OCI-LY7 (cell line): ENCODE measurements at regions not wholly inside any gene's neighbourhood (a gene's known extent, or its start where the extent isn't known, plus 50 kb on each side); places are given as distances from the start of the nearest gene placed in this dataset.

ENCODE experiments used
- BruUV-seq: library from RNA; stranded (reverse); fragments of 400-500 nt; replicated peaks from 2 replicates; lab custom pipeline; 2021; lab: Mats Ljungman, UMichigan
- CTCF ChIA-PET: fragments of 300-600 bp; sonication (Branson Sonifier 250); formaldehyde crosslinking; loops from one replicate; lab custom pipeline; 2022; ENCODE audit warnings: antibody characterized with exemption; ENCODE audit not compliant: unreplicated experiment; lab: Charles Lee
- POLR2A ChIA-PET: fragments of 300-600 bp; sonication (Branson Sonifier 250); formaldehyde crosslinking; loops from one replicate; lab custom pipeline; 2022; ENCODE audit warnings: antibody characterized with exemption; lab: Charles Lee
- DNase-seq: peaks from one replicate; pipeline ENCODE4 v3.0.0-alpha.2; 2015; ENCODE audit warnings: low spot score
- H2AFZ ChIP-seq: fragments of 200-600 bp; sonication (generic), shearing (Covaris generic); 2 replicates; pipeline ENCODE4 v1.6.1; 2014; ENCODE audit warnings: mild to moderate bottlenecking, antibody characterized with exemption, low read length, moderate library complexity
- H3K27ac ChIP-seq: fragments of 200-600 bp; sonication (generic); 2 replicates; pipeline ENCODE4 v1.5.1; 2014; ENCODE audit warnings: mixed run types, low read depth, mild to moderate bottlenecking, moderate library complexity, low read length, inconsistent platforms; ENCODE audit not compliant: poor library complexity, severe bottlenecking
- H3K36me3 ChIP-seq: fragments of 200-600 bp; sonication (generic); 2 replicates; pipeline ENCODE4 v1.6.1; 2014; ENCODE audit warnings: mild to moderate bottlenecking, antibody characterized with exemption, low read length, moderate library complexity, mixed read lengths; ENCODE audit not compliant: insufficient read depth
- H3K4me1 ChIP-seq: fragments of 200-600 bp; sonication (generic); 2 replicates; pipeline ENCODE4 v1.5.1; 2014; ENCODE audit warnings: mild to moderate bottlenecking, low read length; ENCODE audit not compliant: insufficient read depth, poor library complexity, severe bottlenecking
- H3K4me2 ChIP-seq: fragments of 200-600 bp; sonication (generic); 2 replicates; pipeline ENCODE4 v1.6.1; 2014; ENCODE audit warnings: mild to moderate bottlenecking, low read length
- H3K4me3 ChIP-seq: fragments of 200-600 bp; sonication (generic); 2 replicates; pipeline ENCODE4 v1.5.1; 2014; ENCODE audit warnings: mild to moderate bottlenecking, low read depth, low read length; ENCODE audit not compliant: poor library complexity, severe bottlenecking
- H3K79me2 ChIP-seq: fragments of 200-600 bp; sonication (generic); 2 replicates; pipeline ENCODE4 v1.6.1; 2016; ENCODE audit warnings: low read depth, mild to moderate bottlenecking, low read length, moderate library complexity, mixed read lengths; ENCODE audit not compliant: insufficient read depth
- H3K9me2 ChIP-seq: fragments of 200-600 bp; sonication (generic); 2 replicates; pipeline ENCODE4 v1.6.1; 2016; ENCODE audit warnings: mild to moderate bottlenecking, low read length, mixed read lengths; ENCODE audit not compliant: insufficient read depth
- H3K9me3 ChIP-seq: fragments of 200-600 bp; sonication (generic); 2 replicates; pipeline ENCODE4 v1.6.1; 2014; ENCODE audit warnings: mild to moderate bottlenecking, mixed run types, low read length, mixed read lengths
- H4K20me1 ChIP-seq: fragments of 200-600 bp; sonication (generic); 2 replicates; pipeline ENCODE4 v1.6.1; 2014; ENCODE audit warnings: mild to moderate bottlenecking, antibody characterized with exemption, low read length, moderate library complexity, mixed read lengths; ENCODE audit not compliant: insufficient read depth
- CTCF ChIP-seq: fragments of 200-600 bp; sonication (generic); conservative IDR thresholded peaks from 2 replicates; pipeline ENCODE4 v1.5.1; 2014; ENCODE audit warnings: mild to moderate bottlenecking, antibody characterized with exemption, low read length, moderate library complexity, mixed read lengths
- EZH2phosphoT487 ChIP-seq: fragments of 200-600 bp; sonication (generic); IDR thresholded peaks from 2 replicates; pipeline ENCODE4 v1.6.1; 2018; ENCODE audit warnings: low read depth, borderline replicate concordance, mild to moderate bottlenecking, mixed run types, antibody characterized with exemption, low read length, moderate library complexity, mixed read lengths
- intact Hi-C: fragments of 100-400 bp; cut with micrococcal nuclease; formaldehyde crosslinking; loops from one replicate; pipeline ENCODE4 v1.10.0; 2022; ENCODE audit not compliant: unreplicated experiment

- BruUV-seq = no TSS peak
- H3K27ac ChIP-seq = no peak overlapping the region
- ChIA-PET POLR2A (interaction anchor here (0.7 kb wide), 1 partner anchor 1555 kb away, joined by 3 read pairs; no protein-coding TSS in a partner anchor), CTCF (no interaction called here)
- TF ChIP-seq EZH2phosphoT487 (no peak), CTCF (no peak)
- H4K20me1 ChIP-seq = no peaks in the 10 kb centered on the region
- H3K4me1 ChIP-seq = no peaks in the 10 kb centered on the region
- H2AFZ ChIP-seq = no peak overlapping the region
- no peak overlapping the region for H3K4me3 ChIP-seq
- no peak overlapping the region for H3K4me2 ChIP-seq
- H3K9me2 ChIP-seq = no peaks in the 10 kb centered on the region
- intact Hi-C loops = no loop called here
- H3K36me3 ChIP-seq = no peaks in the 10 kb centered on the region
- H3K79me2 ChIP-seq = no peaks in the 10 kb centered on the region
- no peak for DNase-seq
- 0 out of 2 replicates have a peak, but pooled peaks cover 4% of the 10 kb centered on the region for H3K9me3 ChIP-seq
Measured at GRCh38 chr2:82491591-82491990, 1967.5 kb downstream of the SUCLG1 start.

GRCh38 chr2:82487354-82487753 is 1971.7 kb downstream of the SUCLG1 start:
- Histone ChIP-seq H3K4me1 (no peaks in the 10 kb centered on the region), H3K79me2 (no peaks in the 10 kb centered on the region), H3K9me3 (0 out of 2 replicates have a peak, but pooled peaks cover 9% of the 10 kb centered on the region), H2AFZ (no peak overlapping the region), H3K4me2 (no peak overlapping the region), H3K27ac (no peak overlapping the region), H3K9me2 (no peaks in the 10 kb centered on the region), H3K4me3 (no peak overlapping the region), H3K36me3 (no peaks in the 10 kb centered on the region), H4K20me1 (no peaks in the 10 kb centered on the region)
- intact Hi-C loops = no loop called here
- BruUV-seq = no TSS peak
- ChIA-PET POLR2A (no interaction called here), CTCF (no interaction called here)
- DNase-seq = no peak
- no peak for TF ChIP-seq EZH2phosphoT487
- no peak for TF ChIP-seq CTCF

- H3K9me3 ChIP-seq = 0 out of 2 replicates have a peak, but pooled peaks cover 9% of the 10 kb centered on the region
- DNase-seq = no peak
- BruUV-seq = no TSS peak
- no peaks in the 10 kb centered on the region for H3K79me2 ChIP-seq
- H3K4me3 ChIP-seq = no peak overlapping the region
- no peaks in the 10 kb centered on the region for H3K4me1 ChIP-seq
- H3K36me3 ChIP-seq = no peaks in the 10 kb centered on the region
- H3K4me2 ChIP-seq = no peak overlapping the region
- ChIA-PET POLR2A (interaction anchor here (0.7 kb wide), 1 partner anchor 42 kb away, joined by 3 read pairs; no protein-coding TSS in a partner anchor), CTCF (no interaction called here)
- H2AFZ ChIP-seq = no peak overlapping the region
- H3K27ac ChIP-seq = no peak overlapping the region
- no peaks in the 10 kb centered on the region for H3K9me2 ChIP-seq
- no peaks in the 10 kb centered on the region for H4K20me1 ChIP-seq
- TF ChIP-seq EZH2phosphoT487 (no peak), CTCF (no peak)
- intact Hi-C loops = no loop called here
Measured at GRCh38 chr2:82485701-82486100, 1973.4 kb downstream of the SUCLG1 start.
